HG02678 (cell line): ENCODE measurements at regions not wholly inside any gene's neighbourhood (a gene's known extent, or its start where the extent isn't known, plus 50 kb on each side); places are given as distances from the start of the nearest gene placed in this dataset.

ENCODE experiments used
- ATAC-seq: cut with Tn5 transposase; IDR thresholded peaks from one replicate; pipeline ENCODE4 v1.9.1; 2021; ENCODE audit warnings: mild to moderate bottlenecking, moderate library complexity; ENCODE audit not compliant: unreplicated experiment

DNA sequence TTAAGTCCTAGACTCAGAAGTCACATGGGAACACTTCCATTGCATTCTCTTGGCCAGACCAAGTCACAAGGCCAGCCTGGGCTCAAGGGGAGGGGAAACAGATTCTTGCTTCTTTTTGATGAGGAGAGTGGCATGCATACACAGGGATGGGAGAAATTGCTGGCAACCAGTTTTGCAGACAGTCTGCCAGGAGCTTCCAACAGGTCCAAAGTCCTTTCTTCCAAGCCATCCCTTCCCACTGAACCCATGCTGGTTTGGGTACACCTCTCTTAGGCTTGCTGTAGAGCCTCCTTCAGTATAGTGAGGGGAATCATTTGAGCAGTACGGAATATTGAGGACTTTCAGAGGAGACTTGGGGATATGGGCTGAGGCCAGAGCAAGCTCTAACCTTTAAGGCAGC is 267.8 kb downstream of the BCOR start:
- no peak for ATAC-seq

- ATAC-seq: no peak
Observed at GRCh38 chrX:39830414-39830813, 267.3 kb downstream of the BCOR start.

- ATAC-seq: no peak
Observed at GRCh38 chrX:39832211-39832610, 265.5 kb downstream of the BCOR start.

DNA sequence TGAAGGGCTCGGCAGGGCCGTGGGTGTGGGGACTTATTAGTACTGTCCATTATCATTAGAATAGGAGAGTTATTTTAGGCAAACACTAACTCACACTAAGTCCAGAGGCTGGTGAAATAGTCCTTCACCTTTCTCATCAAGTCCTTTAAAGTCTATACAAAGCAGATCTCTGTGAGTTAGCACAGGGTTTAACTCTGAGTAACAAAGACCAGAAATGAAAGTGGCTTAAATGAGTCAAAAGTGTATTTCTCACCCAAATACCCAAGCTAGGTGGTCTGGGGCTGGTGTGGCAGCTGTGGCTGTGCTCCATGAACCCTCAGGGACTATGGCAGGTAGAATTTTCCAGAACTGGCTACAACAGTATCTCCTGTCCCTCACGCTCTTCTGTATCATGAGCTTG is 263.2 kb downstream of the BCOR start:
- ATAC-seq: no peak

DNA sequence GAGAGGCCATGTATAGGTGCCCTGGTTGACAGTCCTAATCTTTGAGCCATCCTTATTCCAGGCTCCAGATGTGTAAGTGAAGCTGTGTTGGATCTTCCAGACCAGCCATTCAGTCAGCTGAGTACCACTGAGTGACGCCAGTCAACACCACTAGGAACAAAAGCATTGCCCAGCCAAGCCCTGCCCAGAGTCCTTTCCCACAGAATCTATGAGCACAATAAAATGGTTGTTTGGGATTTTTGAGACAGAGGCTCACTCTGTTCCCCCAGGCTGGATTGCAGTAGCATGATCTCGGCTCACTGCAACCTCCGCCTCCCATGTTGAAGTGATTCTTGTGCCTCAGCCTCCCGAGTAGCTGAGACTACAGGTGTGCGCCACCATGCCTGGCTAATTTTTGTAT is 262.5 kb downstream of the BCOR start:
- no peak for ATAC-seq

DNA sequence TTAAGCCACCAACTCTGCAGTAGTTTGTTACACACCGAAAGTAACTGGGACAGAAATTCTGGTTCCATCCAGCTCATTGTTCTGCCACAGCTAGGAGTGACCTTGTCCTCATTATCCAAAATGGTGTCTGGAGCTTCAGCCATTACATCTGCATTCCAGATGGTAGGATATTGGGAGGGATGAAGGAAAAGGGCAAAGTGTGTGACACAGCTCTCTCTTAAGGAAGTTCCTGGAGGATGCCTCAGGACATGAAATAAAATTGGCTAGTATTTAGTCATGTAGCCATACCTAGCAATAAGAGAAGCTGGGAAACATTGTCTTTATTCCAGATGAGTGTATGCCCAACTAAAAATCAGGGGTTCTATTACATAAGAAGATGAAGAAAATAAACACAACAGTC is 262.0 kb downstream of the BCOR start:
- no peak for ATAC-seq

GRCh38 chrX:39836802-39837420 is 260.8 kb downstream of the BCOR start:
- no peak for ATAC-seq

GRCh38 chrX:39837688-39838087 is 260.1 kb downstream of the BCOR start:
- ATAC-seq: no peak

DNA sequence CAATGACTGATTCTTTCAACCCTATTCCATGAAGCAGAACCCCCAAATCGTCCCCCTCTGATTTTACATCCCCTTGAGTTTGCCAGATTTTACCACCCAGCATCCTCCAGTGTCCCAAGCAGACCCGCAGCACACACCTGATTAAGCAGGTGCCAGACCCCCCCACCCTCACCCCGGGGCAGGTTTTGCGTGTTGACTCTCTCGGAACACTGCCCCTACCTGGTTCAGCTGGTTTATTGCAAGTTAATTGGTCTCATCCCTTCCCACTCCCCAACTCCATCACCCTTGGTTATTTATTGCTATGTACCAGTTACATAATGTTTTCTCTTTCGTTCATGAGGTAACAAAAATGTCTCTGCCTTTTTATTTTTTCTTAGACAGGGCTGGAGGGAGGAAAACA is 258.4 kb downstream of the BCOR start:
- ATAC-seq: no peak

DNA sequence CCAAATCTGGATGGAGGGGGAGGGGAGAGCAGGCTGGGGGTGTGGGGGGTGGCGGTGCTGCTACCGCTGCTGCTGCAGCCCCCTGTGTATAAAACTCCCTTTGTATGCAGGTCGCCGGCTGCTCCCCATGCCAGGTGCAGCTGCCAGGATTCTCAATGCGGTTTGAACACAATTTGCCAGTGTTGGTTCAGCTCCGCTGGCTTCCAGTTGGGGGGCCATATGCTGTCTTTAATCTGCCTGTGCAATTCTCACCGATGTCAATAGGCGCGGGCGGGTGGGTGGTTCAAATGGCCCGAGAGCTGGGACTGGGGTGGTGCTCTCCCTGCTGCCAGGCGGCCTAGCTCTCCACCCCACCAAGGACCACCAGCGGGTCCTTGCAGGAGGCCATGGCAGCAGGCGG is 257.6 kb downstream of the BCOR start:
- no peak for ATAC-seq

- no peak for ATAC-seq
Observed at GRCh38 chrX:39840581-39841093, 257.1 kb downstream of the BCOR start.

DNA sequence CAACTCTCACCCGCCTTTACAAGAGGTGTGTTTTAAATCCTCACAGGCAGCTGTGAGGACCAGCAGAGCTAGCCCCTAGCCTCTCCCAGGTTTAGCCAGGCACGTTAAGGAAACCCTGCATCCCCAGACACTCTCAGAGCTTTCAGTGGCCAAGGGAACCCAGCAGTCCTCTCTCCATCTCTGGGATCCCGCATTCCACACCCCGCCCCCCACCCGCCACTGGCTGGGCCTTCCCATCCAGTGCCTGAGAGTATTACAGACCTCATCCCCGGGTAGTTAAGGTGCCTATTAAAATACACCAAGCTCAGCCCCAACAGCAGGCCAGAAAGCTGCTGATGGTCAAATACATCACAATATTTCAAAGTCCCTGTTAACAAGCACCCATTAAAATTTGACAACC is 256.2 kb downstream of the BCOR start:
- ATAC-seq: no peak

GRCh38 chrX:39842281-39842973 is 255.3 kb downstream of the BCOR start:
- no peak for ATAC-seq

DNA sequence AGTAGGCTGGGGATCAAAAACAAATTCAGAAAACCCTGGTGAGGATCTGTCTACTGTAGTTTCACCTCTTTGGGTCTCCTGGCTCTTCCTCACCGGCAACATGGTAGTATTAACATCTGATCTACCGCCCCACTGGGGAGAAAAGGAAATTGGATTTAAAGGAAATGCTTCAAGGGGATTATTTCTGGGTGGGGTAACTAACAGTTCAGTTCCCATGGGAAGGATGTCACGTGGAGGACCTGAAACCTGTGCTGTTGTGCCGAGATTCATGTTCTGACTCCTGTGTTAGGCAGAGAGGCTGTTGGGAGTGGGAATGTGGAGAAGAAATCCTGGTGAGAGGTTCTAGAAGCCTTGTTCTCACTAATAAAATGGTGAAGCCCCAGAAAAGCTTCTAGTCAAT is 254.4 kb downstream of the BCOR start:
- no peak for ATAC-seq

- ATAC-seq: no peak
Observed at GRCh38 chrX:39845233-39845632, 252.5 kb downstream of the BCOR start.

DNA sequence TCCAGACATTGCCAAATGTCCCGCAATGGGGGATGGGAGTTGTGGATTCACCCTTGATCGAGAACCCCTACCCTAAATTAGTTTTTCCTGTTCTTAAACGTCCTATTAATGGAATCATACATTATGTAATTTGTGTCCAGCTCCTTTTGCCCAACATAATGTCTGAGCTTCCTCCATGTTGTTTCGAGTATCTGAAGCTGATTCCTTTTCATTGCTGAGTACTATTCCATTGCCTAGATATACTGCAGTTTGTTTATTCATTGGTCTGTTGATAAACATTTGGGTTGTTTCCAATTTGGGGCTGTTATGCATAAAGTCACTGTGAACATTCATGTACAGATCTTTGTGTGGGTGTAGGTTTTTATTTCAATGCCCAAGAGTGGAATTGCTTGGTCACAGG is 251.3 kb downstream of the BCOR start:
- no peak for ATAC-seq

- no peak for ATAC-seq
Observed at GRCh38 chrX:39848243-39848642, 249.5 kb downstream of the BCOR start.

DNA sequence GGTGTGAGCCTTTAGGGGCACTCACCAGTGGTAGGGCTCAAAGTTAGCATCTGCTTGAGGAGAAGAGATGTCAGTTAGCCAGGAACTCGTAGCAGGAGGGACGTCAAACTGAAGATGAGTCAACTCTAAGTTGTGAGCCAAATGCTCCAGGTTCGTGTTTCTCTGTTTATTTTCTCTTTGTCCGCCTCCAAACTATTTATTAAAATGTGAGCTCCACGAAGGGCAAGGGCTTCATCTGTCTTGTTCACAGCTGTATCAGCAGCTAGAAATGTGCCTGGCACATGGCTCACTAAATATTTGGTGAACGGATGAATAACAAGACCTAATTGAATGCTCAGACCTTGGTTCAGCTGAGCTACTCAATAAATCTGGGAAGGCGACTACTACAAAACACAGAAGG is 248.9 kb downstream of the BCOR start:
- ATAC-seq: no peak

DNA sequence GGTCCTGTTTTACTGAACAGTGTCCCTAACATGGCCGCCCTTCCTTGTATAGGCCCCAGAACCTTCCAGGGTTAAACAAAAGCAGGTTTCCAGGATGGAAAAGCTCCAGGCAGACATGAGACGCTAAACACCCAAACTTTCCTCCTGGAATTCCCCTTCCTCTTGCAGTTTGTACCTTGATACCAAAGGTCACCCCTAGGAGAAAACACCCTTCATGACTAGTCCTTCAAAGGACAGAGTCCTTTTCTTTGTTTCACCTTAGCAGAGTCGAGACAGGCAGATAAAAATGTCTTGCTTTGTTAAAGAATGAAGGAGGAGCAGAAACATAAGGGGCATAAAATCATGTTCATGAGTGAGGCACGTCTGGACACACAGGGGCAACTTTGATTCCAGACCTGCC is 247.5 kb downstream of the BCOR start:
- no peak for ATAC-seq

DNA sequence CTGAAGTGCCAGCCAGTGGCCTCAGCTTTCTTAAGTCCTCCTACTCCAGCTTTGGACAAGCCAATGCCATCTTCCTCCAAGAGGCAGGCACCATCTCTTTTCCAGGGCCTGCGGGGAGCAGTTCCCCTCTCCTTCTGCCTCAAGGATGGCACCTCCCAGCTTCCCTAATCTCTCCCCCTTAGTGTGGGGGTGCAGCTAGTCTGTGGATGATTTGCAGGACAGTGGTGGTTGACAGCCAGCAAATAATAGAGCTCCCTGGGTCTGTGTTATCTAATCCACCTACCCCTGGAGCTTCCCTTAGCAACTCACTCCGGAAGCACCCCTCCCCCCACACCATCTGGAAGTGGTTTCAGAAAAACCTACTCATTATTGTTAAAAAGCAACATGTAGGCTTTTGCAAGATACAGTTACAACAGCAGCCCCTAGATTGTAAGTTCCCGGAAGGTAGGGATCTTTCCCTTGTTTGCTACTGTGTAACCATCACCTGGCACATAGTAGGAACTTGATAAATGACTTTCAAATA is 247.1 kb downstream of the BCOR start:
- ATAC-seq: no peak

- no peak for ATAC-seq
Observed at GRCh38 chrX:39851745-39852455, 245.9 kb downstream of the BCOR start.

DNA sequence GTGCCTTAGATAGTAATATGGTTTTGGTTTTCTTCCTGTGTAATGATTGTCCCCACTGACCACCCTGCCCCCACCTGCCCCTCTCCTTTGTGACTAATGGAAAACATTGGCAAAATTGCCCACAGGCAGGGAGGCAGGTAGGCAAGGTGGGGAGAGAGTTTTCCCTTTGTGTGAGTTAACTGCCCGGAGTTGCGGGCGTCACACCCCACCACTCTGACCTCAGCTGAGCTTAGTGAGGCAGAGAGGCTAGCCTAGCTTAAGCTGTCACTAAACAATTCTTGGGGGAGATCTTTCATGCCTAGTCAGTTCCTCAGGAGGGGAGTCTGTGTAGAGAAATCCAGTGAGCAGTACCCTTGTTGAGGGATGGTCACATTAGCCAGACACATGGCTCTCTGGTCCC is 245.3 kb downstream of the BCOR start:
- no peak for ATAC-seq
